ENCODE measurements at regions not wholly inside any gene's neighbourhood (a gene's known extent, or its start where the extent isn't known, plus 50 kb on each side); places are given as distances from the start of the nearest gene placed in this dataset.
"Not testable (repeated sequence)": the region's sequence is repeated elsewhere in the genome, so short reads cannot be mapped to it uniquely, and the experiment has no call there.

DNA sequence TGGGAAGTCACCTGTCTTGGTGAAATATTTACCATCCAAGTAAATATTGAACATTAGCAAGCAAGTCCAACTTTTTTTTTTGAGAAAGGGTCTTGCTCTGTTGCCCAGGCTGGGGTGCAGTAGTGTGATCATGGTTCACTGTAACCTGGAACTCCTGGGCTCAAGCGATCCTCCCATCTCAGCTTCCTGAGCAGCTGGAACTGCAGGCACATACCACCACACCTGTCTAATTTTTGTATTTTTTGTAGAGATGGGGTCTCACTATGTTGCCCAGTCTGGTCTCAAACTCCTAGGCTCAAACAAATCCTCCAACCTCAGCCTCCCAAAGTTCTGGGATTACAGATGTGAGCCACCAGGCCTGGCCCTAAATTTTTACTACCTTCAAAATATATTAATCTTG, 171.0 kb upstream of the PFKP start:
- H3K9me3 ChIP-seq (ENCODE audit: control insufficient read depth in 1 of 2, low read length in 2 of 2); H3K4me1 ChIP-seq (ENCODE audit: insufficient read depth, low read length); H3K27me3 ChIP-seq (ENCODE audit: insufficient read depth, low read length); H3K4me1 Mint-ChIP-seq; CTCF ChIA-PET (ENCODE audit: partially characterized antibody); H3K27ac ChIP-seq (ENCODE audit: low read depth, low read length); H3K27ac Mint-ChIP-seq; intact Hi-C loops (cut with micrococcal nuclease); H3K4me3 ChIP-seq (ENCODE audit: low read length in 2 of 2); H3K36me3 Mint-ChIP-seq; POLR2A ChIA-PET (ENCODE audit: partially characterized antibody); H3K4me3 Mint-ChIP-seq; H3K9me3 Mint-ChIP-seq; H3K27me3 Mint-ChIP-seq; DNase-seq; H3K36me3 ChIP-seq (ENCODE audit: insufficient read depth, low read length): not testable (repeated sequence)

DNA sequence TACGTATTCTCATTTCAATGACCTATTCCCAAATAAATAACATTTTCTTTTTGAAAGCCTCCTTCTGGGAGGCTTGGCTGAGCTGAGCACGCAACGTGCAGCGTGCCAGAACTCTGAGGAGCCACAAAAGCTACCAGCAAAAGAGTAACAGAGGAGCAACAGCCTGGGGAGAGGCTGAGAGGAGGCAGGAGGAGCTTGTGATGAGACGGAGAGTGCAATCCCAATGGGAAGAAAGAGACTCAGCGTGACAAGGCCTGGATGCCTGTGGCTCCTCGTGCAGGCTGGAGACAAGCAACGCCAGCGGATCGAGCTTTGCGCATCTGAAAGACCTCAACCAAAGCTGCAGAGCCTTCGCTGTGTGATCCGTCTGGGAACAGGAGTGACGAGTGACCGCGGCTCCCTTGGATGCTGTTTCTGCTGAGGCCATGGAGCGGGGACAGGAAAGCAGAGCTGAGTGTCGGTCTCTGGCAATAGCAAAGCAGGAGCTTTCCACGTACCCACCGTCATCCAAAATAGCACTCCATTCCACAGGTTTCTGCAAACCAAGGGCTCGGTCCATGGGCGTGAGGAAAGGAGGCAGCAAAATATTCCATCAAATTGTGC, 171.7 kb upstream of the PFKP start:
- H3K4me1 ChIP-seq (ENCODE audit: insufficient read depth, low read length), result no peaks in the 10 kb centered on the region
- intact Hi-C loops (cut with micrococcal nuclease), result no loop called here
- H3K27ac ChIP-seq (ENCODE audit: low read depth, low read length), result no peak overlapping the region
- H3K9me3 ChIP-seq (ENCODE audit: control insufficient read depth in 1 of 2, low read length in 2 of 2), result no peaks in the 10 kb centered on the region
- no peak for DNase-seq
- ChIA-PET CTCF (ENCODE audit: partially characterized antibody) (no interaction called here), POLR2A (ENCODE audit: partially characterized antibody) (no interaction called here)
- no peaks in the 10 kb centered on the region for H3K27me3 ChIP-seq (ENCODE audit: insufficient read depth, low read length)
- H3K36me3 ChIP-seq (ENCODE audit: insufficient read depth, low read length), result no peaks in the 10 kb centered on the region
- Mint-ChIP-seq H3K9me3 (no peaks in the 10 kb centered on the region), H3K4me3 (no peak overlapping the region), H3K27me3 (peaks cover 7 to 8% of the 10 kb centered on the region in 2 donors), H3K36me3 (no peaks in the 10 kb centered on the region), H3K4me1 (no peaks in the 10 kb centered on the region), H3K27ac (no peak overlapping the region)
- no peak overlapping the region for H3K4me3 ChIP-seq (ENCODE audit: low read length in 2 of 2)

GRCh38 chr10:2893991-2894390, 173.4 kb upstream of the PFKP start:
- Mint-ChIP-seq H3K36me3 (no peaks in the 10 kb centered on the region), H3K4me3 (no peak overlapping the region), H3K9me3 (no peaks in the 10 kb centered on the region), H3K4me1 (no peaks in the 10 kb centered on the region), H3K27ac (no peak overlapping the region), H3K27me3 (peaks cover 2 to 8% of the 10 kb centered on the region in 2 donors)
- H3K27ac ChIP-seq (ENCODE audit: low read depth, low read length), result no peak overlapping the region
- intact Hi-C loops (cut with micrococcal nuclease), result no loop called here
- no peaks in the 10 kb centered on the region for H3K4me1 ChIP-seq (ENCODE audit: insufficient read depth, low read length)
- DNase-seq, result no peak
- no peaks in the 10 kb centered on the region for H3K9me3 ChIP-seq (ENCODE audit: control insufficient read depth in 1 of 2, low read length in 2 of 2)
- no peaks in the 10 kb centered on the region for H3K27me3 ChIP-seq (ENCODE audit: insufficient read depth, low read length)
- ChIA-PET POLR2A (ENCODE audit: partially characterized antibody) (no interaction called here), CTCF (ENCODE audit: partially characterized antibody) (no interaction called here)
- H3K36me3 ChIP-seq (ENCODE audit: insufficient read depth, low read length), result no peaks in the 10 kb centered on the region
- no peak overlapping the region for H3K4me3 ChIP-seq (ENCODE audit: low read length in 2 of 2)

DNA sequence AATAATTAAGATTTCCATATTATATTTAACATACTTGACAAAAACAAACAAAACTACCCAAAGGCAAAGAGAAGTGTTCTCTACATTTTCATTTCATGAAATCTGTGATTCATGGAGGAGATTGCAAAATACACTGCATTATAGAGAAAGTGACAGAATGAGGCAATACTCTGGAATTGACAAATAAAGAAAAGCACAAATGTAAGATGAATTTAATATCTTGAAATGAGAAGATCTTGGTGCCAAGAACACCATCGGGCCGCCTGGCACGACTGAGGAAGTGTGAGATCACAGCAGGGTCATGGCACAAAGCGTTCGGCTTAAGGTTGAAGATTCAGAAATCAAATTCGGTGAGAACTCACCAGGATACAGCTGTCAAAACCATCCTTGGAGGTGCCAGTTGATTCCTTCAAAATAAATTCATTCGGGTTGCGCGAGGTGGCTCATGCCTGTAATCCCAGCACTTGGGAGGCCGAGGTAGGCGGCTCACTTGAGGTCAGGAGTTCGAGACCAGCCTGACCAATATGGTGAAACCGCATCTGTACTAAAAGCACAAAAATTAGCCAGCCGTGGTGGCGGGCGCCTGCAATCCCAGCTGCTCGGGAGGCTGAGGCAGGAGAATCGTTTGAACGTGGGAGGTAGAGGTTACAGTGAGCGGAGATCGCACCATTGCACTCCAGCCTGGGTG, 174.0 kb upstream of the PFKP start:
- no peaks in the 10 kb centered on the region for H3K36me3 Mint-ChIP-seq
- no peaks in the 10 kb centered on the region for H3K27me3 ChIP-seq (ENCODE audit: insufficient read depth, low read length)
- no peaks in the 10 kb centered on the region for H3K36me3 ChIP-seq (ENCODE audit: insufficient read depth, low read length)

GRCh38 chr10:2891770-2892124, 175.6 kb upstream of the PFKP start:
- Histone ChIP-seq H3K4me1 (ENCODE audit: insufficient read depth, low read length) (no peaks in the 10 kb centered on the region), H3K27me3 (ENCODE audit: insufficient read depth, low read length) (no peaks in the 10 kb centered on the region), H3K27ac (ENCODE audit: low read depth, low read length) (no peak overlapping the region), H3K36me3 (ENCODE audit: insufficient read depth, low read length) (no peaks in the 10 kb centered on the region), H3K4me3 (ENCODE audit: low read length in 2 of 2) (no peak overlapping the region), H3K9me3 (ENCODE audit: control insufficient read depth in 1 of 2, low read length in 2 of 2) (no peaks in the 10 kb centered on the region)
- Mint-ChIP-seq H3K4me3 (no peak overlapping the region), H3K27ac (no peak overlapping the region), H3K27me3 (peaks cover 4 to 6% of the 10 kb centered on the region in 2 donors), H3K4me1 (no peaks in the 10 kb centered on the region), H3K36me3 (no peaks in the 10 kb centered on the region), H3K9me3 (no peaks in the 10 kb centered on the region)
- intact Hi-C loops (cut with micrococcal nuclease), result no loop called here
- no peak for DNase-seq
- ChIA-PET POLR2A (ENCODE audit: partially characterized antibody) (no interaction called here), CTCF (ENCODE audit: partially characterized antibody) (no interaction called here)

More for the DNA sequence above, 174.0 kb upstream of the PFKP start:
- intact Hi-C loops (cut with micrococcal nuclease), result no loop called here
- H3K4me3 Mint-ChIP-seq, result no peak overlapping the region
- no peaks in the 10 kb centered on the region for H3K9me3 Mint-ChIP-seq
- H3K4me1 Mint-ChIP-seq, result no peaks in the 10 kb centered on the region
- no peak overlapping the region for H3K27ac ChIP-seq (ENCODE audit: low read depth, low read length)
- H3K9me3 ChIP-seq (ENCODE audit: control insufficient read depth in 1 of 2, low read length in 2 of 2), result no peaks in the 10 kb centered on the region
- peaks cover 4 to 6% of the 10 kb centered on the region in 2 donors for H3K27me3 Mint-ChIP-seq
- H3K27ac Mint-ChIP-seq, result no peak overlapping the region
- POLR2A ChIA-PET (ENCODE audit: partially characterized antibody), result no interaction called here
- H3K4me3 ChIP-seq (ENCODE audit: low read length in 2 of 2), result no peak overlapping the region
- no peak for DNase-seq
- no peaks in the 10 kb centered on the region for H3K4me1 ChIP-seq (ENCODE audit: insufficient read depth, low read length)
- CTCF ChIA-PET (ENCODE audit: partially characterized antibody), result no interaction called here

GRCh38 chr10:2891073-2891769, 176.1 kb upstream of the PFKP start:
- no peaks in the 10 kb centered on the region for H3K4me1 Mint-ChIP-seq
- no peak overlapping the region for H3K4me3 ChIP-seq (ENCODE audit: low read length in 2 of 2)
- H3K36me3 Mint-ChIP-seq, result no peaks in the 10 kb centered on the region
- H3K4me3 Mint-ChIP-seq, result no peak overlapping the region
- peaks cover 4 to 6% of the 10 kb centered on the region in 2 donors for H3K27me3 Mint-ChIP-seq
- H3K27ac ChIP-seq (ENCODE audit: low read depth, low read length), result no peak overlapping the region
- no peaks in the 10 kb centered on the region for H3K27me3 ChIP-seq (ENCODE audit: insufficient read depth, low read length)
- no peaks in the 10 kb centered on the region for H3K9me3 Mint-ChIP-seq
- no peaks in the 10 kb centered on the region for H3K36me3 ChIP-seq (ENCODE audit: insufficient read depth, low read length)
- intact Hi-C loops (cut with micrococcal nuclease), result no loop called here
- POLR2A ChIA-PET (ENCODE audit: partially characterized antibody), result no interaction called here
- no peaks in the 10 kb centered on the region for H3K9me3 ChIP-seq (ENCODE audit: control insufficient read depth in 1 of 2, low read length in 2 of 2)
- H3K27ac Mint-ChIP-seq, result no peak overlapping the region
- CTCF ChIA-PET (ENCODE audit: partially characterized antibody), result no interaction called here
- H3K4me1 ChIP-seq (ENCODE audit: insufficient read depth, low read length), result no peaks in the 10 kb centered on the region
- no peak for DNase-seq

DNA sequence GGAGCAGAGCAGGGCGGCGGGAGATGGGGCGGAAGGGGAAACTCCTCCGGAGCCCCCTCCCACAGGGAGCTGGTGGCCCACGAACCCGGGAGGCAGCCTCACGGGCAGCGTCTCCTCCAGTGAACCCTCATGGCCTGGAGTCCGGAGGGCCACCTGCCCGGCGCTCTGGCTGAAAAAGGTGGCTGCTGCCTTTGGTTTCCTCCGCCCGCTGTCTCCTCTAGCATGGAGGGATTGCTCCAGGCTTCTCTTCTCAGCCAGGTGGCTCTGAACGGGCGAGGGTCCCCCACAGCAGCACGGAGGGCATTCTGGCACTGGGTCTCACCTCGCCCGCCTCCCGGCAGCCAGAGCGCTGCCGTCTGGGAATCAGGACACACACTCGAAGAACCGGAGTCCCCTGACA, 177.3 kb upstream of the PFKP start:
- H3K27ac Mint-ChIP-seq, result no peak overlapping the region
- H3K36me3 Mint-ChIP-seq, result no peaks in the 10 kb centered on the region
- CTCF ChIA-PET (ENCODE audit: partially characterized antibody), result no interaction called here
- intact Hi-C loops (cut with micrococcal nuclease), result no loop called here
- no peaks in the 10 kb centered on the region for H3K36me3 ChIP-seq (ENCODE audit: insufficient read depth, low read length)
- no peak overlapping the region for H3K4me3 ChIP-seq (ENCODE audit: low read length in 2 of 2)
- no peak for DNase-seq
- H3K27ac ChIP-seq (ENCODE audit: low read depth, low read length), result no peak overlapping the region
- no peak overlapping the region for H3K4me3 Mint-ChIP-seq
- H3K4me1 Mint-ChIP-seq, result no peaks in the 10 kb centered on the region
- H3K4me1 ChIP-seq (ENCODE audit: insufficient read depth, low read length), result no peaks in the 10 kb centered on the region
- H3K27me3 Mint-ChIP-seq, result peaks cover 2 to 4% of the 10 kb centered on the region in 2 donors
- H3K9me3 Mint-ChIP-seq, result no peaks in the 10 kb centered on the region
- H3K27me3 ChIP-seq (ENCODE audit: insufficient read depth, low read length), result no peaks in the 10 kb centered on the region
- POLR2A ChIA-PET (ENCODE audit: partially characterized antibody), result no interaction called here
- no peaks in the 10 kb centered on the region for H3K9me3 ChIP-seq (ENCODE audit: control insufficient read depth in 1 of 2, low read length in 2 of 2)
